ENCODE measurements at regions not wholly inside any gene's neighbourhood (a gene's known extent, or its start where the extent isn't known, plus 50 kb on each side); places are given as distances from the start of the nearest gene placed in this dataset.

GRCh38 chr2:241944821-241945220 is 75.3 kb downstream of the RTP5 start:
- TF ChIP-seq POLR2A (IDR thresholded peaks at IDR 0.05) (no peak), CTCF (IDR thresholded peaks at IDR 0.05 in 8 of 11, conservative IDR thresholded peaks at IDR 0.05 in 3 of 11) (no peak), POLR2AphosphoS5 (IDR thresholded peaks at IDR 0.05) (no peak)
